Activated T-cell treated with anti-CD3 and anti-CD28 coated beads for 1 hour (primary cell): ENCODE measurements at regions not wholly inside any gene's neighbourhood (a gene's known extent, or its start where the extent isn't known, plus 50 kb on each side); places are given as distances from the start of the nearest gene placed in this dataset.

Experiments used
- DNase-seq: peaks from one replicate; pipeline ENCODE4 v3.0.0-alpha.2; 2020; ENCODE audit warnings: low read depth

- no peak for DNase-seq
These were observed 86.5 kb upstream of the TNFAIP3 start for GRCh38 chr6:137780447-137781034.

- no peak for DNase-seq
These were observed 85.4 kb upstream of the TNFAIP3 start for GRCh38 chr6:137781639-137782038.

GRCh38 chr6:137782166-137783039 is 84.7 kb upstream of the TNFAIP3 start:
- DNase-seq: no peak

GRCh38 chr6:137783710-137784109 is 83.3 kb upstream of the TNFAIP3 start:
- no peak for DNase-seq

- no peak for DNase-seq
These were observed 82.5 kb upstream of the TNFAIP3 start for GRCh38 chr6:137784583-137784982.

GRCh38 chr6:137787016-137787415 is 80.0 kb upstream of the TNFAIP3 start:
- DNase-seq: no peak

GRCh38 chr6:137788248-137788647 is 78.8 kb upstream of the TNFAIP3 start:
- DNase-seq: no peak

- no peak for DNase-seq
These were observed 75.5 kb upstream of the TNFAIP3 start for GRCh38 chr6:137791281-137792159.

GRCh38 chr6:137792160-137793033 is 74.7 kb upstream of the TNFAIP3 start:
- DNase-seq: no peak

GRCh38 chr6:137793805-137794515 is 73.1 kb upstream of the TNFAIP3 start:
- no peak for DNase-seq

GRCh38 chr6:137794516-137795201 is 72.4 kb upstream of the TNFAIP3 start:
- DNase-seq: no peak

- DNase-seq: no peak
These were observed 71.6 kb upstream of the TNFAIP3 start for GRCh38 chr6:137795501-137795900.

GRCh38 chr6:137798261-137798660 is 68.8 kb upstream of the TNFAIP3 start:
- no peak for DNase-seq

GRCh38 chr6:137798846-137799245 is 68.2 kb upstream of the TNFAIP3 start:
- DNase-seq: no peak

GRCh38 chr6:137799950-137800568 is 67.0 kb upstream of the TNFAIP3 start:
- DNase-seq: peak; percentile 44

GRCh38 chr6:137800762-137801161 is 66.3 kb upstream of the TNFAIP3 start:
- no peak for DNase-seq

GRCh38 chr6:137801352-137802114 is 65.5 kb upstream of the TNFAIP3 start:
- DNase-seq: no peak

- no peak for DNase-seq
These were observed 64.5 kb upstream of the TNFAIP3 start for GRCh38 chr6:137802408-137803182.
